Hepatocyte (in vitro differentiated cells): ENCODE measurements at regions not wholly inside any gene's neighbourhood (a gene's known extent, or its start where the extent isn't known, plus 50 kb on each side); places are given as distances from the start of the nearest gene placed in this dataset.

Source experiments
- EZH2 ChIP-seq: fragments of 200-600 bp; sonication (generic); IDR thresholded peaks from 2 replicates; pipeline ENCODE4 v1.6.1; 2016; ENCODE audit warnings: antibody characterized with exemption, mild to moderate bottlenecking, borderline replicate concordance
- EZH2phosphoT487 ChIP-seq: fragments of 200-600 bp; sonication (generic); IDR thresholded peaks from one replicate; pipeline ENCODE4 v1.6.1; 2018; ENCODE audit warnings: antibody characterized with exemption, mild to moderate bottlenecking, low read depth, moderate library complexity; ENCODE audit not compliant: unreplicated experiment, severe bottlenecking
- TF ChIP-seq, protein P1 (sequence below): fragments of 200-600 bp; sonication (generic); IDR thresholded peaks from 2 replicates; pipeline ENCODE4 v1.5.1; 2016; ENCODE audit warnings: antibody characterized with exemption, mild to moderate bottlenecking; ENCODE audit not compliant: poor library complexity

DNA sequence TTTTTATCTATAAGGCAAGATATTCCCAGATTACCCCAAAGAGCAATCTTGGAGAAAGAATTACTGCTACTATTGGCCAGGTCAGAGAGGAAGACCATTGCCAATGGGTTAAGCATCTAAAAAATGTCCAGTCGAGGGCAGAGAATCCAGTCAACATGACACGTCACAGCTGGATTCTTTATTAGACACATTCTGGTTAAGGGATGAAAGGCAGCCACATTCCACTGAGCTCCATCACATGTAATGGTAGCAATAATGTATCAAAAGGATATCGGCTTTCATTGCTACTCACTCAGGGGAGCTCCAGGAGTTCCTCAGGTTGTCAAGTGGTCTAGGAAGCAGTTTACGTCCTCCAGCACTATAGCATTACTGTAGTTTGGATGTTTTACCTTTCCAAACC is 421.1 kb downstream of the PLOD2 start:
- TF ChIP-seq EZH2 (no peak), EZH2phosphoT487 (no peak)
- TF ChIP-seq, protein P1, sequence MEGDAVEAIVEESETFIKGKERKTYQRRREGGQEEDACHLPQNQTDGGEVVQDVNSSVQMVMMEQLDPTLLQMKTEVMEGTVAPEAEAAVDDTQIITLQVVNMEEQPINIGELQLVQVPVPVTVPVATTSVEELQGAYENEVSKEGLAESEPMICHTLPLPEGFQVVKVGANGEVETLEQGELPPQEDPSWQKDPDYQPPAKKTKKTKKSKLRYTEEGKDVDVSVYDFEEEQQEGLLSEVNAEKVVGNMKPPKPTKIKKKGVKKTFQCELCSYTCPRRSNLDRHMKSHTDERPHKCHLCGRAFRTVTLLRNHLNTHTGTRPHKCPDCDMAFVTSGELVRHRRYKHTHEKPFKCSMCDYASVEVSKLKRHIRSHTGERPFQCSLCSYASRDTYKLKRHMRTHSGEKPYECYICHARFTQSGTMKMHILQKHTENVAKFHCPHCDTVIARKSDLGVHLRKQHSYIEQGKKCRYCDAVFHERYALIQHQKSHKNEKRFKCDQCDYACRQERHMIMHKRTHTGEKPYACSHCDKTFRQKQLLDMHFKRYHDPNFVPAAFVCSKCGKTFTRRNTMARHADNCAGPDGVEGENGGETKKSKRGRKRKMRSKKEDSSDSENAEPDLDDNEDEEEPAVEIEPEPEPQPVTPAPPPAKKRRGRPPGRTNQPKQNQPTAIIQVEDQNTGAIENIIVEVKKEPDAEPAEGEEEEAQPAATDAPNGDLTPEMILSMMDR = no peak
